Neural progenitor cell (in vitro differentiated cells): ENCODE measurements at regions not wholly inside any gene's neighbourhood (a gene's known extent, or its start where the extent isn't known, plus 50 kb on each side); places are given as distances from the start of the nearest gene placed in this dataset.

Source experiments
- CTCF ChIP-seq: fragments of 200-600 bp; sonication (generic); IDR thresholded peaks from 2 replicates; pipeline ENCODE4 v1.5.1; 2017; ENCODE audit warnings: antibody characterized with exemption, mild to moderate bottlenecking
- EZH2 ChIP-seq: fragments of 200-600 bp; sonication (generic); IDR thresholded peaks from 2 replicates; pipeline ENCODE4 v1.6.1; 2017; ENCODE audit warnings: antibody characterized with exemption, mild to moderate bottlenecking, moderate library complexity
- EZH2phosphoT487 ChIP-seq: fragments of 200-600 bp; sonication (generic); IDR thresholded peaks from 2 replicates; pipeline ENCODE4 v1.6.1; 2017; ENCODE audit warnings: antibody characterized with exemption

- TF ChIP-seq CTCF: no peak
- no peak for TF ChIP-seq EZH2
- no peak for TF ChIP-seq EZH2phosphoT487
Measured at GRCh38 chr3:56940976-56941375, 119.5 kb upstream of the SPATA12 start.
